ENCODE measurements at regions not wholly inside any gene's neighbourhood (a gene's known extent, or its start where the extent isn't known, plus 50 kb on each side); places are given as distances from the start of the nearest gene placed in this dataset.

DNA sequence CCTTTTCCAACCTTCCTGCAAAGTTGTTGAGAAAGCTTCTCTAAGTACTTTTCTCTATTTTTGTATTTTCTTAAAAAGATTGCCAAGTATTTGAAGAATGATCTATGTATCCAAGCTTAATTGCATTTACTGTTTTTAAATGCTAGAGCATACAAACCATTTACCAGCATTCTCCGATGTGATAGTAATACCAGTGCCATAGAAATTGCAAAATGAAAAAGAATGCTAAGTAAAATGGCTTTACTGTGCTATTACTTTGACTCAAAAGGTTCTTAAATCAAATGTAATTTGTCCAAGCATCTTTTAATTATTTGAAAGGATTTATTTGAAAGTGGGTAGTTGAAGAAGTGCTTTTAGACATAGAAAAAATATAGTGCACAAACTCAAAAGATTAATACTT, 1183.2 kb downstream of the RAPGEF2 start:
- ChIA-PET POLR2A (no interaction called here), CTCF (no interaction called here)
- H3K36me3 ChIP-seq (ENCODE audit: control insufficient read depth, insufficient read depth, low read length), result no peaks in the 10 kb centered on the region
- ATAC-seq (no peak), DNase-seq (ENCODE audit: low read depth, low spot score) (no peak)
- no TSS peak for BruUV-seq (replicated peaks)
- H3K4me3 ChIP-seq (ENCODE audit: low read depth in 2 of 2, low read length in 2 of 2), result no peak overlapping the region
- no peaks in the 10 kb centered on the region for H3K27me3 ChIP-seq (ENCODE audit: control insufficient read depth, insufficient read depth, low read length)
- H3K9me3 ChIP-seq (ENCODE audit: control insufficient read depth, insufficient read depth, low read depth, low read length), result no peaks in the 10 kb centered on the region
- no peak overlapping the region for H3K27ac ChIP-seq (ENCODE audit: low read length)
- intact Hi-C loops (cut with micrococcal nuclease; ENCODE audit: unreplicated experiment) (no loop called here), in situ Hi-C loops (cut with HindIII; ENCODE audit: low pct_unique_long_range_greater_than_20kb, low sequenced_read_pairs) (no loop called here)
- no peak for TF ChIP-seq SIN3A (IDR thresholded peaks at IDR 0.05; ENCODE audit: borderline replicate concordance, insufficient read depth, low read depth, low read length)
- TF ChIP-seq TCF7L2 (IDR thresholded peaks at IDR 0.05; ENCODE audit: low read depth, low read length), result no peak
- TF ChIP-seq, protein P1, sequence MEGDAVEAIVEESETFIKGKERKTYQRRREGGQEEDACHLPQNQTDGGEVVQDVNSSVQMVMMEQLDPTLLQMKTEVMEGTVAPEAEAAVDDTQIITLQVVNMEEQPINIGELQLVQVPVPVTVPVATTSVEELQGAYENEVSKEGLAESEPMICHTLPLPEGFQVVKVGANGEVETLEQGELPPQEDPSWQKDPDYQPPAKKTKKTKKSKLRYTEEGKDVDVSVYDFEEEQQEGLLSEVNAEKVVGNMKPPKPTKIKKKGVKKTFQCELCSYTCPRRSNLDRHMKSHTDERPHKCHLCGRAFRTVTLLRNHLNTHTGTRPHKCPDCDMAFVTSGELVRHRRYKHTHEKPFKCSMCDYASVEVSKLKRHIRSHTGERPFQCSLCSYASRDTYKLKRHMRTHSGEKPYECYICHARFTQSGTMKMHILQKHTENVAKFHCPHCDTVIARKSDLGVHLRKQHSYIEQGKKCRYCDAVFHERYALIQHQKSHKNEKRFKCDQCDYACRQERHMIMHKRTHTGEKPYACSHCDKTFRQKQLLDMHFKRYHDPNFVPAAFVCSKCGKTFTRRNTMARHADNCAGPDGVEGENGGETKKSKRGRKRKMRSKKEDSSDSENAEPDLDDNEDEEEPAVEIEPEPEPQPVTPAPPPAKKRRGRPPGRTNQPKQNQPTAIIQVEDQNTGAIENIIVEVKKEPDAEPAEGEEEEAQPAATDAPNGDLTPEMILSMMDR (IDR thresholded peaks at IDR 0.05), result no peak
- TF ChIP-seq, protein P2, sequence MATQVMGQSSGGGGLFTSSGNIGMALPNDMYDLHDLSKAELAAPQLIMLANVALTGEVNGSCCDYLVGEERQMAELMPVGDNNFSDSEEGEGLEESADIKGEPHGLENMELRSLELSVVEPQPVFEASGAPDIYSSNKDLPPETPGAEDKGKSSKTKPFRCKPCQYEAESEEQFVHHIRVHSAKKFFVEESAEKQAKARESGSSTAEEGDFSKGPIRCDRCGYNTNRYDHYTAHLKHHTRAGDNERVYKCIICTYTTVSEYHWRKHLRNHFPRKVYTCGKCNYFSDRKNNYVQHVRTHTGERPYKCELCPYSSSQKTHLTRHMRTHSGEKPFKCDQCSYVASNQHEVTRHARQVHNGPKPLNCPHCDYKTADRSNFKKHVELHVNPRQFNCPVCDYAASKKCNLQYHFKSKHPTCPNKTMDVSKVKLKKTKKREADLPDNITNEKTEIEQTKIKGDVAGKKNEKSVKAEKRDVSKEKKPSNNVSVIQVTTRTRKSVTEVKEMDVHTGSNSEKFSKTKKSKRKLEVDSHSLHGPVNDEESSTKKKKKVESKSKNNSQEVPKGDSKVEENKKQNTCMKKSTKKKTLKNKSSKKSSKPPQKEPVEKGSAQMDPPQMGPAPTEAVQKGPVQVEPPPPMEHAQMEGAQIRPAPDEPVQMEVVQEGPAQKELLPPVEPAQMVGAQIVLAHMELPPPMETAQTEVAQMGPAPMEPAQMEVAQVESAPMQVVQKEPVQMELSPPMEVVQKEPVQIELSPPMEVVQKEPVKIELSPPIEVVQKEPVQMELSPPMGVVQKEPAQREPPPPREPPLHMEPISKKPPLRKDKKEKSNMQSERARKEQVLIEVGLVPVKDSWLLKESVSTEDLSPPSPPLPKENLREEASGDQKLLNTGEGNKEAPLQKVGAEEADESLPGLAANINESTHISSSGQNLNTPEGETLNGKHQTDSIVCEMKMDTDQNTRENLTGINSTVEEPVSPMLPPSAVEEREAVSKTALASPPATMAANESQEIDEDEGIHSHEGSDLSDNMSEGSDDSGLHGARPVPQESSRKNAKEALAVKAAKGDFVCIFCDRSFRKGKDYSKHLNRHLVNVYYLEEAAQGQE (IDR thresholded peaks at IDR 0.05; ENCODE audit: insufficient read depth in 1 of 2, low read depth in 2 of 2, low read length in 1 of 2), result no peak
- no peak for TF ChIP-seq POLR2AphosphoS5 (IDR thresholded peaks at IDR 0.05; ENCODE audit: low read depth, low read length)
- no peaks in the 10 kb centered on the region for H3K4me1 ChIP-seq (ENCODE audit: control insufficient read depth, insufficient read depth, low read length)

DNA sequence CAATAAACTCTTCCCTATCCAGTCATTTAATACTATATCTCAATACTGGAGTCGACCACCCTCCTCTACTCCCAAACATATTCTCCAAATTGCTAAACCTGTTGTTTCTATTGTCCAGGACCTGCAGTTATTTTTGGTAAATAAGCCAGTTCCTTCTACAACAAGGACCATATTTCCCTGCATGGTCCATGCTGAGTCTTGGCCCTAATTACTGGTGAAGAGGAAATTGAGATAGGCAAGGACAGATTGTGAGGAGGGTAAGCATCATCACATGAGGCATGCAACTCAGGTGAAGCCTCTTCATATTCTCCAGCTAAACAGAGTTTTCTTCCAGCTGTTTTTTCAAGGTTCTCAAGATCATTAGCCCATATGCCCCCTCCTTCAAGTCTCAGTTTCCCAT, 1193.6 kb downstream of the RAPGEF2 start:
- Histone ChIP-seq H3K36me3 (ENCODE audit: control insufficient read depth, insufficient read depth, low read length) (no peaks in the 10 kb centered on the region), H3K9me3 (ENCODE audit: control insufficient read depth, insufficient read depth, low read depth, low read length) (no peaks in the 10 kb centered on the region), H3K4me3 (ENCODE audit: low read depth in 2 of 2, low read length in 2 of 2) (no peak overlapping the region), H3K4me1 (ENCODE audit: control insufficient read depth, insufficient read depth, low read length) (no peaks in the 10 kb centered on the region), H3K27ac (ENCODE audit: low read length) (no peak overlapping the region), H3K27me3 (ENCODE audit: control insufficient read depth, insufficient read depth, low read length) (no peaks in the 10 kb centered on the region)
- intact Hi-C loops (cut with micrococcal nuclease; ENCODE audit: unreplicated experiment), result no loop called here
- POLR2A ChIA-PET, result interaction anchor here (0.6 kb wide), 1 partner anchor 387 kb away, joined by 3 read pairs; no protein-coding TSS in a partner anchor
- DNase-seq (ENCODE audit: low read depth, low spot score), result no peak
- CTCF ChIA-PET, result no interaction called here
- TF ChIP-seq, protein P1 (IDR thresholded peaks at IDR 0.05), result no peak
- no peak for TF ChIP-seq POLR2AphosphoS5 (IDR thresholded peaks at IDR 0.05; ENCODE audit: low read depth, low read length)
- TF ChIP-seq, protein P2 (IDR thresholded peaks at IDR 0.05; ENCODE audit: insufficient read depth in 1 of 2, low read depth in 2 of 2, low read length in 1 of 2), result no peak
- no peak for ATAC-seq
- in situ Hi-C loops (cut with HindIII; ENCODE audit: low pct_unique_long_range_greater_than_20kb, low sequenced_read_pairs), result no loop called here
- no TSS peak for BruUV-seq (replicated peaks)

Measured in Panc1 (cell line).